HEK293T (cell line): ENCODE measurements at regions not wholly inside any gene's neighbourhood (a gene's known extent, or its start where the extent isn't known, plus 50 kb on each side); places are given as distances from the start of the nearest gene placed in this dataset.

ENCODE experiments used
- ARNT ChIP-seq: fragments of 450-650 bp; IDR thresholded peaks from 2 replicates; pipeline ENCODE4 v1.6.1; 2017; ENCODE audit warnings: mild to moderate bottlenecking
- ELF4 ChIP-seq: fragments of 450-650 bp; IDR thresholded peaks from 2 replicates; pipeline ENCODE4 v1.6.1; 2017; ENCODE audit warnings: antibody characterized with exemption
- FOXA1 ChIP-seq: fragments of 450-650 bp; IDR thresholded peaks from 2 replicates; pipeline ENCODE4 v1.6.1; 2016; ENCODE audit warnings: mild to moderate bottlenecking
- FOXK2 ChIP-seq: fragments of 450-650 bp; IDR thresholded peaks from 2 replicates; pipeline ENCODE4 v1.6.1; 2016; ENCODE audit warnings: mild to moderate bottlenecking
- FOXM1 ChIP-seq: fragments of 450-650 bp; IDR thresholded peaks from 2 replicates; pipeline ENCODE4 v1.6.1; 2017; ENCODE audit warnings: mild to moderate bottlenecking, borderline replicate concordance
- HDGF ChIP-seq: fragments of 450-650 bp; IDR thresholded peaks from 2 replicates; pipeline ENCODE4 v1.6.1; 2017; ENCODE audit warnings: antibody characterized with exemption, borderline replicate concordance
- L3MBTL2 ChIP-seq: fragments of 450-650 bp; conservative IDR thresholded peaks from 2 replicates; pipeline ENCODE4 v1.6.1; 2016; ENCODE audit warnings: mild to moderate bottlenecking
- LEF1 ChIP-seq: fragments of 450-650 bp; IDR thresholded peaks from 2 replicates; pipeline ENCODE4 v1.6.1; 2017; ENCODE audit warnings: mild to moderate bottlenecking, borderline replicate concordance
- NFRKB ChIP-seq: fragments of 450-650 bp; IDR thresholded peaks from 2 replicates; pipeline ENCODE4 v1.6.1; 2016; ENCODE audit warnings: mild to moderate bottlenecking, moderate library complexity
- SP1 ChIP-seq: fragments of 450-650 bp; IDR thresholded peaks from 2 replicates; pipeline ENCODE4 v1.6.1; 2017
- SUZ12 ChIP-seq: fragments of 450-650 bp; IDR thresholded peaks from 2 replicates; pipeline ENCODE4 v1.6.1; 2016; ENCODE audit warnings: mild to moderate bottlenecking
- TARDBP ChIP-seq: fragments of 450-650 bp; IDR thresholded peaks from 2 replicates; pipeline ENCODE4 v1.6.1; 2016
- ZNF384 ChIP-seq: fragments of 450-650 bp; IDR thresholded peaks from 2 replicates; pipeline ENCODE4 v1.6.1; 2016
- TF ChIP-seq, protein P1 (sequence below): fragments of 450-650 bp; IDR thresholded peaks from 2 replicates; pipeline ENCODE4 v1.6.1; 2016

DNA sequence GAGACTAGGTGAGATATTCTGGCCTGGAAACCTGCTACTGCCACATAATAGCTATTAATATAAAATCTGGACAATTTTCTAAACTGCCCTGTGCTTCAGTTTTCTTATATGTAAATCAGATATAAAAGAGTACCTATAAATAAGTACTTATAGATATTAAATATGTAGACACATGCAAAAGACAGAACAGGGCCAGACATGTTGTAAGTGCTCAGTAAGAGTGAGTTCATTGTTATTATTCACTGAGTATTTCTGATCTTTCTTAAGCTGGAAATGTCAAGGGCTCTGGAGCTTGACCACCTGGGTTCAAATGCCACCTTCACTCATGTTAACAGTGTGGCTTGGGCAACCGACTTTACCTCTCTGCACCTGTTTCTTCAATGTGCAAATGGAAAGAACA lies 179.8 kb downstream of the GALC start:
- TF ChIP-seq SP1 (no peak), SUZ12 (no peak), NFRKB (no peak), ARNT (no peak), ZNF384 (no peak), FOXK2 (no peak), FOXA1 (no peak), HDGF (no peak), ELF4 (no peak), LEF1 (no peak), L3MBTL2 (no peak), TARDBP (no peak), FOXM1 (no peak)
- TF ChIP-seq, protein P1, sequence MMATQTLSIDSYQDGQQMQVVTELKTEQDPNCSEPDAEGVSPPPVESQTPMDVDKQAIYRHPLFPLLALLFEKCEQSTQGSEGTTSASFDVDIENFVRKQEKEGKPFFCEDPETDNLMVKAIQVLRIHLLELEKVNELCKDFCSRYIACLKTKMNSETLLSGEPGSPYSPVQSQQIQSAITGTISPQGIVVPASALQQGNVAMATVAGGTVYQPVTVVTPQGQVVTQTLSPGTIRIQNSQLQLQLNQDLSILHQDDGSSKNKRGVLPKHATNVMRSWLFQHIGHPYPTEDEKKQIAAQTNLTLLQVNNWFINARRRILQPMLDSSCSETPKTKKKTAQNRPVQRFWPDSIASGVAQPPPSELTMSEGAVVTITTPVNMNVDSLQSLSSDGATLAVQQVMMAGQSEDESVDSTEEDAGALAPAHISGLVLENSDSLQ: no peak
